ENCODE measurements at regions not wholly inside any gene's neighbourhood (a gene's known extent, or its start where the extent isn't known, plus 50 kb on each side); places are given as distances from the start of the nearest gene placed in this dataset.
A peak's percentile ranks its signal among the peaks of the same experiment; 100 is the strongest.

- no peak for DNase-seq
Measured at GRCh38 chr10:1896153-1896552, 158.8 kb upstream of the ADARB2 start.

DNA sequence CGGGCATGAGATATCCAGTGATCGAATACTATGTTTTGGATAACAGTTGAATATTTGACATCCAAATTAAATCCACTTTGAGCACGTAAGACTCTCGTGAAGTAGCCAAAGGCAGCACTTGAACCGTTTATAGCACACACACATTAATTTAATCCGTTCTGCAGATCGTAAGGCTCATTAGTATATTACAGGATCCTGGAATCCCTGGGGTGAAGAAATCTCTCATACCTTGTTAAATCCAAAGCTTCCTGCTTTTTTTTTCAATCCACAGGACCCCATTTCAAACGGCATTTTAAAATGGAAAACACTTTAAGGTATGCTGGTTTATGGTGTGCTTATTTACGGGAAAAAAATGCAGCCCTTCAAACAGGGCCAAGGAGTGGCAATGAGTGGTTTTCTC lies 158.4 kb upstream of the ADARB2 start:
- DNase-seq: no peak

- no peak for DNase-seq
Measured at GRCh38 chr10:1894912-1895311, 157.6 kb upstream of the ADARB2 start.

- DNase-seq: no peak
Measured at GRCh38 chr10:1893941-1894340, 156.6 kb upstream of the ADARB2 start.

GRCh38 chr10:1886039-1886438 lies 148.7 kb upstream of the ADARB2 start:
- DNase-seq: no peak

DNA sequence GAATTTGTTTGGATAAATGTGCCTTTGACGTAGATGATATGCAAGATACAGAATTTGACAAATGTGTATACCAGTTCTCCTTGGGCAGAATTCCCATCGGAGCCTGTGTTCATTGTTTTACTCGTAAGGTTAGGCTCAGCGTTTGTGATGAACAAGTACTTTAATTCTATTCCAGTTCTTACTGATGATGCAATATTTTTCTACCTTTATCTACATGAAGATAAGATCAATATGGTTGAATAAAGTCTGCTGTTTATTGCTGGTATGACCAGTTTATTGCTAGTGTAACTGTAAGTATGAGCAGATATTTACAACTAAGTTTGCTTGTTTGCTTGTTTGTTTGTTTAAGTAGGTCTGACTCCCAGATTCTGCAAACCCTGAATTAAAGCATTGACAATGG lies 145.4 kb upstream of the ADARB2 start:
- DNase-seq: no peak

DNA sequence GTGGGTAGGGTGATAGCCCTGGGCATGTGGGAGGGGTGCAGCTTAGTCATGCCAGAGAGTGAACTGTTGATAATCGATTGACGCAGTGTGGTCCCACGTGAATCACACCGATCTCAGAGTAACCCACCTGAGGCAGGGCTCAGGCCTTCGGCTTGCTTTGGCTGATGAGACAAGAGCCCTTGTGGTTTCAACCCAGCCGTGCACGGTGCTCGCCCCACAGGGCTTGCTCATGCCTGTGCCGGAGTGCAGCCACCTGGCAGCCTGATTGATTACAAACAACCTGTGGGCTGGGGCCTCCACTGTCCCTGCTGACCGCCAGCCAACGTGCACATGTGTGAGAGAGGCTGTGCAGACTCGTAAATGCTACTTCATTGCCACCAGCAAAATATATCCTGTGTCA lies 144.9 kb upstream of the ADARB2 start:
- DNase-seq: no peak

GRCh38 chr10:1881636-1882035 lies 144.3 kb upstream of the ADARB2 start:
- no peak for DNase-seq

GRCh38 chr10:1874533-1874932 lies 137.2 kb upstream of the ADARB2 start:
- DNase-seq: no peak

GRCh38 chr10:1873661-1874315 lies 136.5 kb upstream of the ADARB2 start:
- DNase-seq: no peak

- DNase-seq: no peak
Measured at GRCh38 chr10:1872151-1872726, 134.9 kb upstream of the ADARB2 start.

DNA sequence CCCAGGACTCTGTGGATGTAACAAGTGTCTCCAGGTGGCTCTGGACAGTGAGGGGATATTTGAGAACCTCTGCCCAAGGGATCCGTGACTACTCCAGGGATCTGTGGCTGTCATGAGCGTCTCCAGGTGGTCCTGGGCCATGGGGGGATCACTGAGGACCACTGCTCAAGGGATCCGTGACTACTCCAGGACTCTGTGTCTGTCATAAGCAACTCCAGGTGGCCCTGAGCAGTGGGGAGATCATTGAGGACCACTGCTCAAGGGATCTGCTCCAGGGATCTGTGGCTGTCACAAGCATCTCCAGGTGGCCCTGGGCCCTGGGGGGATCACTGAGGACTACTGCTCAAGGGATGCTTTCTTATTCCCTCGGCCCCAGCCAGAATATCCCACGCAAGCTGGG lies 133.2 kb upstream of the ADARB2 start:
- DNase-seq: no peak

GRCh38 chr10:1869861-1870260 lies 132.5 kb upstream of the ADARB2 start:
- no peak for DNase-seq

DNA sequence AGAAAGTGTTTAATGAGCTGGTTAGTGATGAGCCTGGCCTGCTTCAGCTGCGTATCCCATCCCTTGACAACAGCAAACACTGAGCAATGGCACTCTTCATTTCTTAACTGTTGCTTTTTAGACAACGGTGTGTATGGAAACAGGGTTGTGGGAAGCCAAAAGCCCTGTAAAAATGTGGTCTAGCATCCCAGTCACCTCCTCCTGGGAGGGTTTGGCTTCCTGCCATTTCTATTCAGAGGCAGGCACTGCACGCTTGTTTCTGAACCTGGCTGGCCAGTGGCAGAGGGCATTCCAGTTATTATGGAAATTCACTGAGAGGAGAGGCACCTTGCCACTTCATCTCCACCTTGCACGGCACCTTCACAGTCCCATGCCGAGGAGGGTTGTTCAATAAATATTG lies 123.0 kb upstream of the ADARB2 start:
- DNase-seq: peak; percentile 64

DNA sequence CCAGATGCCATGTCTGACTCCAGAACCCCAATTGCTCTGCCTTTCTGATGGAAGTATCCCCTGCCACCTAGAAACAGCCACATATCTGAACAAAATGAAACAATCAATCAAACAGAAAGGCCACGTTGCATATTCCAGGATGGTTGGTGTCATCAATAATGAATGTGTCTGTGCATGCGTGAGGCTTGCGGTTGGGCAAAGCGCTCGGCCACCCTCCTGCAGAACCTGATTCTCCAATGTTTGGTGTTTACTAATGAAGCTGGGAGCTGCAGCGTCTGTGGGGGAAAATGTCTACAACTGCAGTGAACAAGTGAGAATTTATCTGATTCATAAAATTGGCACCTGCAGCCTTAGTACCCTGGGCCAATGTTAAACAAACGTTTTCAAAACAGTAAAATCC lies 121.2 kb upstream of the ADARB2 start:
- no peak for DNase-seq

DNA sequence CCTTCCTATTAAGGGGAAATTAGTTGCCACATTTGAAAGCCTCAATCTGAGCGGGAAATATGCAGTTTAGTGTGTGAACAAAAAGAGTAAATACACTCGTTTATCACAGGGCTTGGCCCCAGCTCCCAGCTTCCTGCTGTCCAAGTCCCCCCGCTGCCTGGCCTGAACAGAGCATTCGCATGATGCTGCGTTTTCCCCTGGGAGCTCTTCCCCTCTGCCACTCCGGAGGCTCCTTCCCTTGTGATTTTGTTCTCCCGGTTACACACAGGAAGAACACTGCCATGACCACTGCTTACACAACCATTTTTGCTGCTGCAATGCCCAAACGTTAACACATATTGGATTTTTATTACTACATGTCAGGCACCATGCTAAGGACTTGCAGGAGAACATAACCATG lies 120.7 kb upstream of the ADARB2 start:
- DNase-seq: peak; percentile 11

DNA sequence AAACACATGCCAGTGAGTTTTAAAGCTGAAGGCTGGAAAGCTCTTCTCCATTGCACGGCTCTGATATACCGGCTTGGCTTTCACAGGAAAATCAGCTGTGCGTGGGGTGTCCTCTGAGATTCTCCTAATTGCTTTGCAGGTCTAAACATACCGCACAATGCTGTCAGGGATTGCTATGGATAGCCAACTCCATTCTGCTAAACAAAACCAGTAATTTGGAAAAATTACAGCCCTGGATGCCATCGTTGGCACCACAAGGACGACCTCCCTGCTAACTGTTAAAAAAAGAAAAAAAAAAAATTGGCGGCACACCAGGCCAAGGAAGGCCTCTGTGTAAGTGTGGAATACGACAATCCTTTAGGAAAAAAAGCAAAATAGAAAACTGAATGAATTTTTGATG lies 118.6 kb upstream of the ADARB2 start:
- DNase-seq: no peak

- no peak for DNase-seq
Measured at GRCh38 chr10:1854271-1854670, 116.9 kb upstream of the ADARB2 start.

DNA sequence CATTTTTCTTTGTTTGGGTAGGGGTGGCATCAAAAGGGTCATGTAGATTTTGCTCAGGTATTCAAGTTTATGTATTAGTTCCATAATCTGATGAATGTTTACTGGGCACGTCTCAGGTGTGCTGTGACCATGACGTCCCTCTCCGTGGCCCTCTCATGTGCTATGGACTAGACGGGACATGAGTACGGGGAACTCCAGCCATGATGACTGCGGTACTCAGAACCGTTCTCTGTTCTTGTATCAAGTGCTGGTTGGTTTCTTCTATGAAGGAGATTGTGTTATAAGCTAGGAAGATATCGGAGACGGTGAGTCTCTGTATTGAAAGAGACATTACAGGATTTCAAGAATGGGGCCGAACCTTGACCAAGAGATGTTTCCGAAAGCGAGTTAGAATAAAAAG lies 116.5 kb upstream of the ADARB2 start:
- DNase-seq: no peak

GRCh38 chr10:1852841-1853240 lies 115.5 kb upstream of the ADARB2 start:
- no peak for DNase-seq

DNA sequence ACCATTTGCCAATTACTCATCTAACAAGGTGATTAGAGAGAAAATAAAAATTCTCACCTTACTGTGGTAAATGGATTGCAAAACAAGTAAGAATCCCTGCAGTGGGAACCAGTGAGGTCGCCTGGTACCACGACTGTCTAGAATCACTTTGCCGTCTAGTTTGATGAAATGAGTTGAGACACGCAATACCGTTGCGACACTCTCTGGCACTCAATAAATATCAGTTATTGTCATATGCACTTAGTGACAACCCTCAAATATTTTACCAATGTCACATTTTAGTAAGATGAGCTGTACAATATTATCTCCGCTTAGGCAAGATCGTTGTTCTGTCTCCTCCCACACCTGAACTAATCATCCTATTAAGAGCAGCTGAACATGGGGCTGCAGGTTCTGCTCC lies 114.4 kb upstream of the ADARB2 start:
- no peak for DNase-seq

- DNase-seq: no peak
Measured at GRCh38 chr10:1850971-1851527, 113.7 kb upstream of the ADARB2 start.

- DNase-seq: no peak
Measured at GRCh38 chr10:1847361-1847760, 110.0 kb upstream of the ADARB2 start.

DNA sequence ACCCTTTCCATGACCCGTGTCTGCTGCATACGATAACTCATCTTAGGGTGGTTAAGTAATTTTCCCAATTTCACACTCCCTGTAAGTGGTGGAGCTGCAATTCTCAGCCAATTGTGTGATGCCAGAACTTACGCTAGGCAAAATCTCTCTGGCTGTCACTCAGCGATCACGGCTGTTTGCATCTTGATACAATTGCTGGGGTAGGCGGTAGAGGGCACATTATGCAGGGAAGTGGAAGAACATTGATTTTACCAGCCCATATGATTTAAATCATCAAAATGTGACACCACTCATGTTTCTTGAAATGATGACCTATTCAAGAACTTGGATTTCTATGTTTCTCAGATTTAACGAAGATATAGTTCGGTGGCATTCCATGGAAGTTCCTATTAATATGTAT lies 108.7 kb upstream of the ADARB2 start:
- DNase-seq: no peak

- DNase-seq: no peak
Measured at GRCh38 chr10:1841759-1842158, 104.4 kb upstream of the ADARB2 start.
